ENCODE measurements at regions not wholly inside any gene's neighbourhood (a gene's known extent, or its start where the extent isn't known, plus 50 kb on each side); places are given as distances from the start of the nearest gene placed in this dataset.

DNA sequence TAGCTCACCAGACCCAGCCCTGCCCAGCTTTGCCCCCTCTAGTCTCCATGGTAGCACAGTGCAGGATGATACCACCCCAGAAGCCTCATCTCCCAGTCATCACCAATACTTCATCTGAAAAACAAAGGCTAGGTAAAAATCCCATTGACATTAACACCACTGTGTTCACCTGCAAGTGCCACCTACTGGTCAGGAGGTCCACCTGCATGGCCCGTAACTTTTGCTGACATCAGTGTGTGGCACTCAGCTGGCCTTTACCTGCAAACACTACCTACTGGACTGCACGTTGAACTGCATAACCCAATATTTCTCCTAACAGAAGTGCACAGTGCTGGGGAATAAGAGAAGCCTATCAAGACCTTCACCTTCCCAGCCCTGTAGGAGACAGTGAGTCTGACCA lies 234.7 kb upstream of the ADGRB3 start:
- no peak overlapping the region for H3K27ac ChIP-seq
- no peak overlapping the region for H2AFZ ChIP-seq (ENCODE audit: low read depth)
- no peak overlapping the region for H3K4me3 ChIP-seq (IDR thresholded peaks at IDR 0.05; ENCODE audit: insufficient read depth, low read depth, low read length)
- H4K20me1 ChIP-seq (ENCODE audit: insufficient read depth) = no peaks in the 10 kb centered on the region
- H3K4me1 ChIP-seq (ENCODE audit: low read depth, poor library complexity, severe bottlenecking) = no peaks in the 10 kb centered on the region
- H3K9ac ChIP-seq = no peak overlapping the region
- no peaks in the 10 kb centered on the region for H3K36me3 ChIP-seq (ENCODE audit: insufficient read depth)
- no peak overlapping the region for H3K4me2 ChIP-seq
- H3K79me2 ChIP-seq (ENCODE audit: insufficient read depth, low read depth) = no peaks in the 10 kb centered on the region
- H3K27me3 ChIP-seq (ENCODE audit: insufficient read depth, low read depth) = no peaks in the 10 kb centered on the region
- TF ChIP-seq, protein P1, sequence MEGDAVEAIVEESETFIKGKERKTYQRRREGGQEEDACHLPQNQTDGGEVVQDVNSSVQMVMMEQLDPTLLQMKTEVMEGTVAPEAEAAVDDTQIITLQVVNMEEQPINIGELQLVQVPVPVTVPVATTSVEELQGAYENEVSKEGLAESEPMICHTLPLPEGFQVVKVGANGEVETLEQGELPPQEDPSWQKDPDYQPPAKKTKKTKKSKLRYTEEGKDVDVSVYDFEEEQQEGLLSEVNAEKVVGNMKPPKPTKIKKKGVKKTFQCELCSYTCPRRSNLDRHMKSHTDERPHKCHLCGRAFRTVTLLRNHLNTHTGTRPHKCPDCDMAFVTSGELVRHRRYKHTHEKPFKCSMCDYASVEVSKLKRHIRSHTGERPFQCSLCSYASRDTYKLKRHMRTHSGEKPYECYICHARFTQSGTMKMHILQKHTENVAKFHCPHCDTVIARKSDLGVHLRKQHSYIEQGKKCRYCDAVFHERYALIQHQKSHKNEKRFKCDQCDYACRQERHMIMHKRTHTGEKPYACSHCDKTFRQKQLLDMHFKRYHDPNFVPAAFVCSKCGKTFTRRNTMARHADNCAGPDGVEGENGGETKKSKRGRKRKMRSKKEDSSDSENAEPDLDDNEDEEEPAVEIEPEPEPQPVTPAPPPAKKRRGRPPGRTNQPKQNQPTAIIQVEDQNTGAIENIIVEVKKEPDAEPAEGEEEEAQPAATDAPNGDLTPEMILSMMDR (conservative IDR thresholded peaks at IDR 0.05; ENCODE audit: low read depth, low read length) = no peak

DNA sequence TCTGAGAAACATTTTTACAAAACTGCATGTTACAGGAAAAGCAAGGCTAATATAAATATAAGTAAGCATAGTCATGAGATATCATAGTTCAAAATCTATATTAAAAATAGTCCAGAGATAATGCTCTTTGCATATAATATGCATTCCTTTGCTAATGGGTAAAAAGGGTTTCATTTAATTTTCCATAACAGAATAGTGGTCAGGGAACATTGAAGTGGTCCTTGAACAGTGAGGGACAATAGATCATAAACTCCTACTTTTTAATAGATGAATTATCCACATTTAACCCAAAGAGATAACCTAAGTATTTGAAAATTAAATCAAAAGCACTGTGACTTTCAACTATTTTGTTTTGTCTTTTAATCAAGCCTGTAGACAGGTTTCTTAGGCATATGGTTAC lies 243.1 kb upstream of the ADGRB3 start:
- Histone ChIP-seq H2AFZ (ENCODE audit: low read depth) (no peak overlapping the region), H3K27me3 (ENCODE audit: insufficient read depth, low read depth) (no peaks in the 10 kb centered on the region), H3K79me2 (ENCODE audit: insufficient read depth, low read depth) (no peaks in the 10 kb centered on the region), H3K4me2 (no peak overlapping the region), H4K20me1 (ENCODE audit: insufficient read depth) (no peaks in the 10 kb centered on the region), H3K4me3 (IDR thresholded peaks at IDR 0.05; ENCODE audit: insufficient read depth, low read depth, low read length) (no peak overlapping the region), H3K4me1 (ENCODE audit: low read depth, poor library complexity, severe bottlenecking) (no peaks in the 10 kb centered on the region), H3K27ac (no peak overlapping the region), H3K36me3 (ENCODE audit: insufficient read depth) (no peaks in the 10 kb centered on the region), H3K9ac (no peak overlapping the region)
- TF ChIP-seq, protein P1 (conservative IDR thresholded peaks at IDR 0.05; ENCODE audit: low read depth, low read length) = no peak

DNA sequence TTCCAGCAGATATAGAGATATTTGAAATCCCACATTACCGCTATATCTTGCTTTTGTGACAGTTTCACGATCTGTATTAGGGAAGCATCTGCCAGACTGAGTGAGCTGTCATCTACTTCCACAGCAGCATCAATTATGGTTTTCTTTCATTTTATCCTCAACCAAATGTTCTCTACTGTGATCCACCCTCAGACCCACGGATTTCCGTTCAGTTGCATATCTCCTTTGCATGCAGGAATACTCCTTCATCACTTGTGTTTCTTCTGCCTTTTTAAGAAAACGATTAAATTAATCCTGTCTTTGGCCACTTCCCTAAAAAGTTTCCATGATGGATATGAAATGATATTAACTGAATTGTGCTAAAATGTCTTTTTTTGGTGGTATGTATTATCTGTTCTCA lies 262.1 kb upstream of the ADGRB3 start:
- Histone ChIP-seq H3K79me2 (ENCODE audit: insufficient read depth, low read depth) (no peaks in the 10 kb centered on the region), H3K36me3 (ENCODE audit: insufficient read depth) (no peaks in the 10 kb centered on the region), H3K4me2 (no peak overlapping the region), H3K27me3 (ENCODE audit: insufficient read depth, low read depth) (no peaks in the 10 kb centered on the region), H3K27ac (no peak overlapping the region), H4K20me1 (ENCODE audit: insufficient read depth) (no peaks in the 10 kb centered on the region), H3K4me3 (IDR thresholded peaks at IDR 0.05; ENCODE audit: insufficient read depth, low read depth, low read length) (no peak overlapping the region), H3K9ac (no peak overlapping the region), H3K4me1 (ENCODE audit: low read depth, poor library complexity, severe bottlenecking) (no peaks in the 10 kb centered on the region), H2AFZ (ENCODE audit: low read depth) (no peak overlapping the region)
- TF ChIP-seq, protein P1 (conservative IDR thresholded peaks at IDR 0.05; ENCODE audit: low read depth, low read length) = no peak

DNA sequence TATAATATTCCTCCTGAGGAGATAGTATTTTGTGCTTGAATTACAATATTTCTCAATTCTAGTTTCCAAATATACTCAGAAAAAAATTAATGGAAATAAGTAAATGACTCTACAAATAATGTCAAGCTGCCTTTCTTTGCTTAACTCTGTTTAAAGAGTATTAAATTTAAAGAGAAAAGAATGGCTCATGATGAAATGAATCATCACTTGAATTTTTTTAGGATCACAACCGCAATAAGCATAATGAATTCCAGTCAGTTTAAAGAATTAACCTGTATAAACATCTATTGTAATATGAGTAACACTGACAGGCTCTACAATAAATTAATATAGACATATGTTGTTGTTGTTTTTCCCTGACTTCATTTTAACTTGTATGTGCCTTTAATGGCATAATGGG lies 266.2 kb upstream of the ADGRB3 start:
- Histone ChIP-seq H4K20me1 (ENCODE audit: insufficient read depth) (no peaks in the 10 kb centered on the region), H3K27ac (no peak overlapping the region), H2AFZ (ENCODE audit: low read depth) (no peak overlapping the region), H3K9ac (no peak overlapping the region), H3K4me2 (no peak overlapping the region), H3K4me1 (ENCODE audit: low read depth, poor library complexity, severe bottlenecking) (no peaks in the 10 kb centered on the region), H3K79me2 (ENCODE audit: insufficient read depth, low read depth) (no peaks in the 10 kb centered on the region), H3K27me3 (ENCODE audit: insufficient read depth, low read depth) (no peaks in the 10 kb centered on the region), H3K4me3 (IDR thresholded peaks at IDR 0.05; ENCODE audit: insufficient read depth, low read depth, low read length) (no peak overlapping the region), H3K36me3 (ENCODE audit: insufficient read depth) (no peaks in the 10 kb centered on the region)
- TF ChIP-seq, protein P1 (conservative IDR thresholded peaks at IDR 0.05; ENCODE audit: low read depth, low read length) = no peak
